ENCODE measurements at regions not wholly inside any gene's neighbourhood (a gene's known extent, or its start where the extent isn't known, plus 50 kb on each side); places are given as distances from the start of the nearest gene placed in this dataset.

GRCh38 chr9:106716820-106717219, 146.1 kb upstream of the ZNF462 start:
- Histone ChIP-seq H2AFZ (ENCODE audit: low read depth, low read length) (no peak overlapping the region), H3K4me2 (ENCODE audit: low read length) (no peak overlapping the region), H3F3A (ENCODE audit: insufficient read depth, low read length, poor library complexity, severe bottlenecking) (no peaks in the 10 kb centered on the region), H3K27me3 (ENCODE audit: insufficient read depth, low read depth, low read length) (no peaks in the 10 kb centered on the region), H3K27ac (ENCODE audit: low read length) (no peak overlapping the region), H4K20me1 (ENCODE audit: insufficient read depth) (no peaks in the 10 kb centered on the region), H3K9ac (ENCODE audit: low read length) (no peak overlapping the region), H3K36me3 (ENCODE audit: insufficient read depth, low read length) (no peaks in the 10 kb centered on the region), H3K9me2 (ENCODE audit: insufficient read depth, low read length) (no peaks in the 10 kb centered on the region), H3K9me3 (ENCODE audit: low read length) (no peaks in the 10 kb centered on the region), H3K79me2 (replicated peaks; ENCODE audit: insufficient read depth, low read length) (no peaks in the 10 kb centered on the region), H3K4me3 (ENCODE audit: low read length) (no peak overlapping the region)
- TF ChIP-seq MXI1 (conservative IDR thresholded peaks at IDR 0.05; ENCODE audit: poor library complexity, severe bottlenecking) (no peak), CTCF (IDR thresholded peaks at IDR 0.05; ENCODE audit: poor library complexity, severe bottlenecking) (no peak), EZH2 (IDR thresholded peaks at IDR 0.05; ENCODE audit: borderline replicate concordance, insufficient read depth, low read length, poor library complexity, severe bottlenecking) (no peak), POLR2AphosphoS5 (IDR thresholded peaks at IDR 0.05) (no peak), TAF1 (IDR thresholded peaks at IDR 0.05; ENCODE audit: low read depth) (no peak), RAD21 (conservative IDR thresholded peaks at IDR 0.05) (no peak)

DNA sequence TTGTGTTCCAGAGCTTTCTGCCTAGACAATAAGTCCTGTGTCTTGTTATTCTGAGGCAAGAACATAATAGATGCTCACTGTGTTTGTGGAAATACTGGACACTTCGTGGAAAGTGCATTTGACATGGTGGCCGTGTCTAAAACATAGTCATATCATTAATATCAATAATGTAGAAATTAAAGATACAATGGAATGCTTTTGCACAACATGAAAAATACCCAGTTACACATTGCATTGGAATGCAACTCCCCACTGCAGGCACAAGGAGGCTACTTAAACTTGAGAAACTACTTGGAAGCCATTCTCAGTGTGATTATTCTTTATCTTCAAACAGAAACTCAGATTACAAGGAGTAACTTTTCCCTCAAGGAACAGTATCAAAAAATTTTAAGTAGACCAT, 145.3 kb upstream of the ZNF462 start:
- H3K9me2 ChIP-seq (ENCODE audit: insufficient read depth, low read length): no peaks in the 10 kb centered on the region
- H3K4me3 ChIP-seq (ENCODE audit: low read length): no peak overlapping the region
- no peaks in the 10 kb centered on the region for H3K79me2 ChIP-seq (replicated peaks; ENCODE audit: insufficient read depth, low read length)
- no peak overlapping the region for H3K27ac ChIP-seq (ENCODE audit: low read length)
- H3K27me3 ChIP-seq (ENCODE audit: insufficient read depth, low read depth, low read length): no peaks in the 10 kb centered on the region
- H3F3A ChIP-seq (ENCODE audit: insufficient read depth, low read length, poor library complexity, severe bottlenecking): no peaks in the 10 kb centered on the region
- H3K9me3 ChIP-seq (ENCODE audit: low read length): no peaks in the 10 kb centered on the region
- no peak overlapping the region for H3K9ac ChIP-seq (ENCODE audit: low read length)
- TF ChIP-seq EP300 (conservative IDR thresholded peaks at IDR 0.05; ENCODE audit: poor library complexity, severe bottlenecking) (no peak), SMC3 (conservative IDR thresholded peaks at IDR 0.05; ENCODE audit: poor library complexity) (no peak), MXI1 (conservative IDR thresholded peaks at IDR 0.05; ENCODE audit: poor library complexity, severe bottlenecking) (no peak), REST (IDR thresholded peaks at IDR 0.05; ENCODE audit: borderline replicate concordance) (no peak), EZH2 (IDR thresholded peaks at IDR 0.05; ENCODE audit: borderline replicate concordance, insufficient read depth, low read length, poor library complexity, severe bottlenecking) (no peak), RAD21 (conservative IDR thresholded peaks at IDR 0.05) (no peak), TAF1 (IDR thresholded peaks at IDR 0.05; ENCODE audit: low read depth) (no peak), CTCF (IDR thresholded peaks at IDR 0.05; ENCODE audit: poor library complexity, severe bottlenecking) (no peak), POLR2AphosphoS5 (IDR thresholded peaks at IDR 0.05) (no peak)
- H3K36me3 ChIP-seq (ENCODE audit: insufficient read depth, low read length): no peaks in the 10 kb centered on the region
- no peaks in the 10 kb centered on the region for H4K20me1 ChIP-seq (ENCODE audit: insufficient read depth)
- no peak overlapping the region for H2AFZ ChIP-seq (ENCODE audit: low read depth, low read length)
- no peak overlapping the region for H3K4me2 ChIP-seq (ENCODE audit: low read length)

Measured in neural cell (in vitro differentiated cells).